Gastrocnemius medialis (tissue), 4 donors: ENCODE measurements at regions not wholly inside any gene's neighbourhood (a gene's known extent, or its start where the extent isn't known, plus 50 kb on each side); places are given as distances from the start of the nearest gene placed in this dataset.

Source experiments
- ATAC-seq, 2 donors: fragments of 150-250 bp; one replicate each; pipeline ENCODE4 v1.9.1; 2016
- DNase-seq, 2 donors: peaks; one replicate each; pipeline ENCODE4 v3.0.0-alpha.2; 2019
- H3K27ac ChIP-seq, 4 donors: fragments of 200-600 bp; sonication (generic); 1 replicate in 1 of 4; 2 replicates in 3 of 4; pipeline ENCODE4 v1.5.1; 2016 to 2018; ENCODE audit warnings: mild to moderate bottlenecking in 2 of 4, moderate library complexity in 1 of 4
- H3K27me3 ChIP-seq, 3 donors: fragments of 200-600 bp; sonication (generic) in 2 of 3; 1 replicate in 1 of 3; 2 replicates in 2 of 3; pipeline versions ENCODE4 v1.5.1 to v1.6.0; 2016 to 2019; ENCODE audit warnings: mild to moderate bottlenecking in 1 of 3, moderate library complexity in 1 of 3
- H3K36me3 ChIP-seq, 2 donors: fragments of 200-600 bp; sonication (generic) in 1 of 2; one replicate each; pipeline ENCODE4 v1.5.1; 2017 to 2018
- H3K4me1 ChIP-seq, 2 donors: fragments of 200-600 bp; sonication (generic) in 1 of 2; one replicate each; pipeline ENCODE4 v1.5.1; 2016 to 2017; ENCODE audit warnings: mild to moderate bottlenecking in 2 of 2
- H3K4me3 ChIP-seq, 4 donors: fragments of 200-600 bp; sonication (generic) in 3 of 4; 1 replicate in 1 of 4; 2 replicates in 3 of 4; pipeline ENCODE4 v1.5.1; 2016 to 2019; ENCODE audit warnings: mild to moderate bottlenecking in 2 of 4
- H3K9me3 ChIP-seq, 3 donors: fragments of 200-600 bp; sonication (generic) in 2 of 3; 1 replicate in 1 of 3; 2 replicates in 2 of 3; pipeline ENCODE4 v1.5.1; 2016 to 2019
- CTCF ChIP-seq, 5 experiments: fragments of 450-650 bp in 3 of 5; fragments of 200-600 bp in 2 of 5; sonication (generic) in 2 of 5; IDR thresholded peaks in 4 of 5; conservative IDR thresholded peaks in 1 of 5; 1 replicate in 4 of 5; 2 replicates in 1 of 5; pipeline ENCODE4 v1.5.1; 2016 to 2019; ENCODE audit warnings: antibody characterized with exemption in 5 of 5, mild to moderate bottlenecking in 3 of 5, moderate library complexity in 3 of 5
- POLR2A ChIP-seq, 2 donors: fragments of 450-650 bp; IDR thresholded peaks; one replicate each; pipeline ENCODE4 v1.6.1; 2017; ENCODE audit warnings: antibody characterized with exemption in 2 of 2, mild to moderate bottlenecking in 2 of 2, moderate library complexity in 2 of 2
- in situ Hi-C, 4 donors: fragments of 200-750 bp; cut with MboI; loops; one replicate each; pipeline versions ENCODE4 v1.15.0 to v1.8.0; 2017; ENCODE audit warnings: low sequenced_read_pairs in 4 of 4
- intact Hi-C: fragments of 100-400 bp; cut with DNase I; formaldehyde crosslinking; loops from one replicate; pipeline ENCODE4 v1.15.1; 2023; ENCODE audit warnings: low total_unique reads

DNA sequence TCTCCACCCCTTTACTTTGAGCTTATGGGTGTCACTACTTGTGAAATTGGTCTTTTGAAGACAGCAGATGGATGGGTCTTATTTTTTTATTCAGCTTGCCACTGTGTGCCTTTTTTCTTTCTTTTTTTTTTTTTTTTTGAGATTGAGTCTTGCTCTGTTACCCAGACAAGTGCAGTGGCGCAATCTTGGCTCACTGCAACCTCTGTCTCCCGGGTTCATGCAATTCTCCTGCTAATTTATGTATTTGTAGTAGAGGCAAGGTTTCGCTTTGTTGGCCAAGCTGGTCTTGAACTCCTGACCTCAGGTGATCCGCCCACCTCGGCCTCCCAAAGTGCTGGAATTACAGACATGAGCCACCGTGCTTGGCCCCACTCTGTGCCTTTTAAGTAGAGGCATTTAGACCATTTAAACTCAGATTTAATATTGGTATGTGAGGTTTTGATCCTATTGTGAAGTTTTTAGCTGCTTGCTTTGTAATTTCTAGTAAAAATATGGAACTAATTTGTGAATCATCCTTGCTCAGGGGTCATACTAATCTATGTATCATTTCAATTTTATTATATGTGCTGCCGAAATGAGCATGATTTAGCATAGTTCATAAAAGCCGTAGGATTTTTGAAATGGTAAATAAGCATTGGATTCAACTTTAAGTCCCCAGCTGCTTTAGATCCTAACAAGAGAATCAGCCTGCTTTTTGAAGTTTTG lies 584.5 kb downstream of the SLITRK1 start:
- H3K27ac ChIP-seq = no peak overlapping the region
- intact Hi-C loops (no loop called here), in situ Hi-C loops (no loop called here)
- no peaks in the 10 kb centered on the region for H3K27me3 ChIP-seq
- no peak for DNase-seq
- TF ChIP-seq POLR2A (IDR thresholded peaks at IDR 0.05) = no peak
- no peak for TF ChIP-seq CTCF (IDR thresholded peaks at IDR 0.05 in 4 of 5, conservative IDR thresholded peaks at IDR 0.05 in 1 of 5)
- H3K4me3 ChIP-seq = no peak overlapping the region
- no peaks in the 10 kb centered on the region for H3K9me3 ChIP-seq
- no peaks in the 10 kb centered on the region for H3K36me3 ChIP-seq
- no peaks in the 10 kb centered on the region for H3K4me1 ChIP-seq
- no peak for ATAC-seq

- in situ Hi-C loops (no loop called here), intact Hi-C loops (no loop called here)
- TF ChIP-seq CTCF (IDR thresholded peaks at IDR 0.05 in 4 of 5, conservative IDR thresholded peaks at IDR 0.05 in 1 of 5) = no peak
- no peak for TF ChIP-seq POLR2A (IDR thresholded peaks at IDR 0.05)
- ATAC-seq = no peak
- H3K4me3 ChIP-seq = no peak overlapping the region
- H3K4me1 ChIP-seq = no peaks in the 10 kb centered on the region
- H3K9me3 ChIP-seq = no peaks in the 10 kb centered on the region
- no peak for DNase-seq
- no peak overlapping the region for H3K27ac ChIP-seq
- no peaks in the 10 kb centered on the region for H3K27me3 ChIP-seq
- no peaks in the 10 kb centered on the region for H3K36me3 ChIP-seq
Observed at GRCh38 chr13:83295686-83296085, 586.6 kb downstream of the SLITRK1 start.

GRCh38 chr13:83286737-83287136 lies 595.5 kb downstream of the SLITRK1 start:
- in situ Hi-C loops = no loop called here
- ATAC-seq = no peak

GRCh38 chr13:83281654-83282053 lies 600.6 kb downstream of the SLITRK1 start:
- Histone ChIP-seq H3K9me3 (no peaks in the 10 kb centered on the region), H3K36me3 (no peaks in the 10 kb centered on the region), H3K4me1 (no peaks in the 10 kb centered on the region), H3K4me3 (no peak overlapping the region), H3K27ac (no peak overlapping the region), H3K27me3 (no peaks in the 10 kb centered on the region)
- in situ Hi-C loops = no loop called here
- TF ChIP-seq CTCF (IDR thresholded peaks at IDR 0.05 in 4 of 5, conservative IDR thresholded peaks at IDR 0.05 in 1 of 5) = no peak
- TF ChIP-seq POLR2A (IDR thresholded peaks at IDR 0.05) = no peak
- DNase-seq (no peak), ATAC-seq (no peak)
- intact Hi-C loops = no loop called here

More at GRCh38 chr13:83286737-83287136, 595.5 kb downstream of the SLITRK1 start:
- intact Hi-C loops = no loop called here
- H3K27me3 ChIP-seq = no peaks in the 10 kb centered on the region
- H3K9me3 ChIP-seq = no peaks in the 10 kb centered on the region
- H3K4me1 ChIP-seq = no peaks in the 10 kb centered on the region
- TF ChIP-seq POLR2A (IDR thresholded peaks at IDR 0.05) (no peak), CTCF (IDR thresholded peaks at IDR 0.05 in 4 of 5, conservative IDR thresholded peaks at IDR 0.05 in 1 of 5) (no peak)
- H3K36me3 ChIP-seq = no peaks in the 10 kb centered on the region
- H3K27ac ChIP-seq = no peak overlapping the region
- DNase-seq = no peak
- H3K4me3 ChIP-seq = no peak overlapping the region

GRCh38 chr13:83274679-83275078 lies 607.6 kb downstream of the SLITRK1 start:
- no peak for DNase-seq

More at GRCh38 chr13:83274679-83275078, 607.6 kb downstream of the SLITRK1 start:
- Histone ChIP-seq H3K9me3 (no peaks in the 10 kb centered on the region), H3K4me3 (no peak overlapping the region), H3K27me3 (no peaks in the 10 kb centered on the region), H3K27ac (no peak overlapping the region), H3K4me1 (no peaks in the 10 kb centered on the region), H3K36me3 (no peaks in the 10 kb centered on the region)
- TF ChIP-seq POLR2A (IDR thresholded peaks at IDR 0.05) (no peak), CTCF (IDR thresholded peaks at IDR 0.05 in 4 of 5, conservative IDR thresholded peaks at IDR 0.05 in 1 of 5) (no peak)
- intact Hi-C loops (no loop called here), in situ Hi-C loops (no loop called here)
- no peak for ATAC-seq
